GM18517 (cell line): ENCODE measurements at regions not wholly inside any gene's neighbourhood (a gene's known extent, or its start where the extent isn't known, plus 50 kb on each side); places are given as distances from the start of the nearest gene placed in this dataset.

ENCODE experiments used
- ATAC-seq: cut with Tn5 transposase; IDR thresholded peaks from one replicate; pipeline ENCODE4 v1.9.1; 2021; ENCODE audit warnings: mild to moderate bottlenecking, moderate library complexity; ENCODE audit not compliant: unreplicated experiment

DNA sequence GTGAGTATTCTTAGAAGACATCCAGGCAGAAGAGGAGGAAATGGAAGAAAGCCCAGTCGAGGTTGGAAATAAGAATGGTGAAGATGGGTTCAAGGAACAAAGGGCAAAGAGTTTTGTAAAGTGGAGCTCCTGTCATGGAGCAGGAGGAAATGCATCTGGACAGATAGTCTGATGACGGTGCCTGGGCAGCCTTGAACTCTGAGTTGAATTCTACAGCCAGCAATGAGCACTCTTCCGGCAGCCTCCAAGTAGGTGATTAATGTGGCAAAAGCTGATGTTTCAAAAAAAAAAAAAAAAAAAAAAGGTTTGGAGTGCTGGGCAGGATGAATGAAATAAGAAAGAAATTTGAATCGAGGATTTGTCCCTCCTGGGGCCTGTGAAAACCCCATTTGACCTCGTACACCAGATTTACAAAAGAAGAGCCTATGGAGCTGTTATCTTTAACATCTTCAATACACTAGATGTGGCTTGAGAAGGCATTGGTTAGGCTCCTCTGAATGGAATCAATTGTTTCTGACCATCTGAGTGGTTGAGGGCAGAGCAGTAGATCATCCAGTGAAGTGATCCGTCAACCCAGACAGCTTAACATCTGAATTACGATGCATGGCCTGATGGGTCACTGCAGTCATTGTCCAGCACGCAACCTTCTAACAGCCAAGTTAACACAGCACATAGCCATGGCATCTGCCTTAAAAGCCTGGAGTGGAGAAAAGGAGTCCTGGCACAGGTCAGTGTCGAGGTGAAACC, 449.7 kb downstream of the TXNL1 start:
- no peak for ATAC-seq

DNA sequence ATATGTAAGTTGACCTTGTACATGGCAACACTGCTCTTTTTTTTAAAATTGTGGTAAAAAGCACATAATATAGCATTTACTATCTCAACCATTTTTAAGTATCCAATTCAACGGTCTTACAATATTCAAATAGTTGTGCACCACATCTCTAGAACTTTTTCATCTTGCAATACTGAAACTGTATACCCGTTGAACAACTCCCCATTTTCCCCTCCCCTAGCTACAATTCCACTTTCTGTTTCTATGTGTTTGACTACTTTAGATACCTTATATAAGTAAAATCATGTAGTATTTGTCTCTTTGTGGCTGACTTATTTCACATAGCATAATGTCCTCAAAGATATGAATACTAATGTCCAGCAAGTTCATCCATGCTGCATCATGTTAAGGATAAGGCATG, 452.1 kb downstream of the TXNL1 start:
- no peak for ATAC-seq

GRCh38 chr18:56185126-56185525, 453.3 kb downstream of the TXNL1 start:
- no peak for ATAC-seq

DNA sequence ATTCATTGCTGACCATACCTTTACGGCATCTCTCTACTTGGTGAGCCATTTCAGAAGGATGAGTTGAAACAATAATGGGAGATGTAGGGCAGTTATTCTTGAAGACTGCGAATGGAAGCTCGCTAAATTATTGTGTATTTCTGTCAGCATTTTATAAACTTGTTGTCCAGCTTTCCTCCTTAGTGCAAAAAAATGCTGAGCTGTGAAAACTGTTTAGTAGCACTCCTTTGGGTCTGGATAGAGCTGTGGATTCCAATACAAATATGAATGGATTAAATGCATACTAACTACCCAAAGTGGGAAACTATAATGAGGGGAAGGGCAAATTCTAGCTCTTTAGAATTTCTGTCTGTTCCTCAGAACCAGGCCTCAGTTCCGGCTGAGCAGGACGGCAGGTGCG, 461.6 kb downstream of the TXNL1 start:
- ATAC-seq, result no peak

DNA sequence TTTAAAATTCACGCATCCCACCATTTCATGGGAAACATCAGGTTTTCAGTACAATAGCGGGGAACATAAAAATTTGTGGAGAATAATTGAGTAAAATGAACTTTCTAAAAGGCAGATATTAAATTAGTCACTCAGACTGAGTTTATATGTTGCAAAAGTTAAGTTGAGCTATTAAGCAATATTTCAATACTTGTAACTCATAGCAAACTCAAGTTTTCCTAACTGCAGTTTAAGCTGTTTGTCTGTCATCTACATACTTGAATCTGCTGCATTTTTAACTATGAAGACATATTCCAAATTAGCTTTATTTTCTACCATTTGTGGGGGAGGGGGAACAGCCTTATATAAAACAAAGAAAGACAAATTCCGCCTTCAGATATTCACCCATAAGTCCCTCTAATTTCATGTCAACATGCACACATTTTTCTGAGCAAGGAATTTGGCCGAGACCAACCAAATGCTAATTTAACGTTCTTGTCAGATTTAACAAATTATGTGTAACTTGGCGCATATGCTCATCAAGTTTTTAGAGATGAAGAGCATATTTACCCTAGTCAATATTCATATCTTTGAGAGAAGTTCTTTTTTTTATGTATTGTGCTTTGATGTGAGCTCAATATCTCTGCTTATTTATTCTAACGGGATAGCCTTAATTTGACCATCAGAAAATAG, 462.9 kb downstream of the TXNL1 start:
- no peak for ATAC-seq

DNA sequence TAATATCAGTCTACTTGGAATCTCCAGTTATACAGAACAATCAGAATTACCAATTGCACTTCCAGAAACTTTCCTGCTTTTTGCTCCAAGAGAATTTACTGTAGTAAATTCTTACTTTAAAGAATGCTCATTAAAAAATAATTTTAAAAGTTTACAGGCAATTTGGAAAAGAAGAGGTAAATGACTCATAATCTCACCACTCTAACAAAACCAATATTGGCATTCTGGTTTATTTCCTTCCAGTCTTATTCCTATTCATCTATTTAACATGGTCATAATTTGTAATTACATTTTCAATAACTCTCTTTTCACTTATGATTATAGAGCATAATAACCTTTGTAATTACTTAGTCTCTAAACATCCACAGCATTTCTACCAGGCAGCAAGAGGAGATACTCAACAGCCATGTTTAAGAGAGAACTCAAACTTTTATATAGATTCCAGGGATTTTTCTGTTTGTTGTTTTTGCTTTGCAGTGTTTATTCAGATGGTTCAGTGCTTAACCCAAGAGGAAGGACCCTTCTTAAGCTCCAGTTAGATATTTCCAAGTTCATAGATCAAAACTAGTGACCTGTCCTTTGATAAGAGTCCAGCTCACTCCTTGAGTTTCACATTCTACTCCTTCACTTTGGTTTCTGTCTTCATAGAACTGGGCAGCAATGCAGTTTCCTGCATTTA, 464.7 kb downstream of the TXNL1 start:
- no peak for ATAC-seq

- ATAC-seq, result no peak
Observed at GRCh38 chr18:56172527-56172926, 465.9 kb downstream of the TXNL1 start.

DNA sequence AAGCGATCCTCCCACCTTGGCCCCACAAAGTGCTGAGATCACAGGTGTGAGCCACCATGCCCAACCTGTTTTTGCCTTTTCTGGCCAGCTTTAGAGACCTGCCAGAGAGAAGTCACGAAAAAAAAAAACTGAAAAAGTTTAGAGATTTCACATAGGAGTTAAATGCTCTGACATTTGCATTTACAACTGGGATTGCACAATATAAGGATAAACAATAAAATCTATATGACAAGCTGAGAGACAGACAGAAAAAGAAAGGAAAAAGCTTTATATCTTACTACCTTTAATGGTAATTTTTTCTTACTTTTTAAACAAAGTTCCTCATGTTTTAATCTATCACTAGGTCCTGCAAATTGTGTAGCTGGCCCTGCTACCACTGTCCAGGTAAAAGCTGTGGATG, 466.5 kb downstream of the TXNL1 start:
- no peak for ATAC-seq

- no peak for ATAC-seq
Observed at GRCh38 chr18:56168049-56168781, 470.2 kb downstream of the TXNL1 start.

DNA sequence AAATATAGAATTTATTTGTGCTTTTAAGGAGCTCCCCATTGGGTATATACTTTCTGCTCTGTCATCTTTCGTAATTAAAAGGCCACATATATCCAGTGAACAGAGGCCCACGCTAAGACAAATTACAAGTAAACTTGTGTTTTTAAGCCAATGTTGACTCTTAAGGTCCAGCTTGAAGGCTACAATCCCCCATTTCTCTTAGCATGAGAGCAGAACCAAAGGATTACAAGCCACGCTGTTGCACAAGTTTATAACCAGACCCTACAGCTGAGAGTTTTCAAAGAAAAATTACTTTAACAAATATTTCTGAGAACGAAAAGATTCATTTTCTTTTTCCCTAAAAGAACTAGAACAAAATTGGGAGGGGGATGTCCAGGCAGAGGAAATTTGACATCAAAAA, 471.0 kb downstream of the TXNL1 start:
- ATAC-seq, result no peak

- ATAC-seq, result no peak
Observed at GRCh38 chr18:56166914-56167313, 471.5 kb downstream of the TXNL1 start.

GRCh38 chr18:56165601-56166355, 472.6 kb downstream of the TXNL1 start:
- ATAC-seq, result no peak

GRCh38 chr18:56162311-56163265, 475.8 kb downstream of the TXNL1 start:
- no peak for ATAC-seq

GRCh38 chr18:56161566-56162260, 476.7 kb downstream of the TXNL1 start:
- no peak for ATAC-seq

- ATAC-seq, result no peak
Observed at GRCh38 chr18:56158676-56159075, 479.7 kb downstream of the TXNL1 start.

GRCh38 chr18:56157541-56157940, 480.9 kb downstream of the TXNL1 start:
- ATAC-seq, result no peak

GRCh38 chr18:56152551-56153310, 485.7 kb downstream of the TXNL1 start:
- ATAC-seq, result no peak

DNA sequence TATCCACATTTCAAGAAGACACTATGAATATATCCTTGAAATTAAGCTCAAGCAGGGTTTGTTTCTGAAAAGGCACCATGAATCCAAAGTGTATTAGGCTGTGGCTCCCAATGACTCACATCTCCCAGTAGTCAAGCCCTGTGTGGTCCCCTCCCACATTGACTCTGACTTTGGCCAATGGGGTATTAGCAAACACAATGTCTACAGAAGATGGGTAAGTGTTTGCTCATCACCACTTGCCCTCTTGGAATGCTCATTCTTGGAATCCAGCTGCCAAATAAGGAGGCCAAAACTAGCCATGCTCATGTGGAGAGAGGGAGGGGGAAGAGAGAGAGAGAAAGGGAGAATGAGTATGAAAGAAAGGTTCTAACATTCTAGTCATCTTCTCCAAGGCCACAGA, 490.0 kb downstream of the TXNL1 start:
- no peak for ATAC-seq
